NCI-H1105 treated with DMSO at 0.1 percent for 48 hours (cell line): ENCODE measurements at regions not wholly inside any gene's neighbourhood (a gene's known extent, or its start where the extent isn't known, plus 50 kb on each side); places are given as distances from the start of the nearest gene placed in this dataset.

Source experiments
- DNase-seq: peaks from one replicate; lab custom pipeline; 2025; lab: John Stamatoyannopoulos, UW

GRCh38 chr20:19953606-19954005 is 63.6 kb upstream of the NAA20 start:
- DNase-seq, result no peak

DNA sequence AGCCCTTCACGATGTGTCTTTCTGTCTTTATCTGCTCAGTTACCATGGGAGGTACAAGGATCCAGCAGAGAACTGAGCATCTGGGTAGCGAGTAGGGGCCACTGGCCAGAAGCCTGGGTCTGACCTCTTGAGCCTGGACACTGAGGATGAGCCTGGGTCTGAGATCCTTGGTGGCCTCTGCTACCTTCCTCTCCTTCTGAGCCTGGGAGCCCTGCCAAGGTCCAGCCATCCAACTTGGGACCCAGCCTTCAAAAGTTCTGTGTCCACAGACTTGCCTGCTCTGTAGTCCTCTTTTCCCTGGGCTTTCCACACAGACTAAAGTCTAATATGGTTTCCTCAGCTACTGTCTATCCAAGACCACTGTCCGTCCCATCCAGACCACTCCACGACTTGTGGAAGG is 60.2 kb upstream of the NAA20 start:
- no peak for DNase-seq

DNA sequence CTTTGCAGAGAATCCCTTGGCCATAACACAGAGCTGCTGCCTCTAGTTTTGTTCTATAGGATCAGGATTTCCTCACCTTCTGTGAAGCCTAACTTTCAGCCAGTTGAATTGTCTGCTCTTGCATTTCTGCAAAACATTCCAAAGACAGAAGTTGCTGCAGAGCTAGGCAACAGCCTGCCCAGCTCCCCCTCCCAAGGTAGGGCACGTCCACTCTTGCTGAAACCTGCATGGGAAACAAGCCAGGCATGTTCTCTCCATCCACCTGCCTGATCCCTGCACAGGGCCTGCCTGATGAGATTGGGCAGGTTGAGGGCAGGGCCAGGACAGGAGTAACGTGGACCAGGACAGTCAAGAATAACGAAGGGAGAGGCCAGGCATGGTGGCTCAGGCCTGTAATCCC is 58.9 kb upstream of the NAA20 start:
- DNase-seq, result no peak

GRCh38 chr20:19958928-19959327 is 58.2 kb upstream of the NAA20 start:
- DNase-seq, result no peak

DNA sequence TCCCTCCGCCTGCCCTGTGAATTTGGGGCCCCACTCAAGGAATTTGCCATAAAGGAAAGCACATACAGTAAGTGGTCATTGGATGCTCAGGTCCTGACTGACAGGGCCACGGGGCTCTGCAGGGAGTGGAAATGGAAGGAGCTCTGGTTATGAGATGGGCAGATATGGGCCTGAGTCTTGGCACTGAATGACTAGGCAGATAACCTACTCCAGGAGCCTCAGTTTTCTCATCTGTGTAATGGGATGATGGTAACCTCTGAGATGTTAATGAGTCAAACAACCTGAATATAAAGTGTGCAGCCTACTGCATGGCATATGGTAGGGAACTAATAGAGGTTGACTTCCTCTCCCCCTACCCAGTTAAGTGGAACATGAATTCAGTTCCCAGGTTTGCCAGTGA is 56.4 kb upstream of the NAA20 start:
- no peak for DNase-seq

- no peak for DNase-seq
Measured at GRCh38 chr20:19961293-19961692, 55.9 kb upstream of the NAA20 start.

DNA sequence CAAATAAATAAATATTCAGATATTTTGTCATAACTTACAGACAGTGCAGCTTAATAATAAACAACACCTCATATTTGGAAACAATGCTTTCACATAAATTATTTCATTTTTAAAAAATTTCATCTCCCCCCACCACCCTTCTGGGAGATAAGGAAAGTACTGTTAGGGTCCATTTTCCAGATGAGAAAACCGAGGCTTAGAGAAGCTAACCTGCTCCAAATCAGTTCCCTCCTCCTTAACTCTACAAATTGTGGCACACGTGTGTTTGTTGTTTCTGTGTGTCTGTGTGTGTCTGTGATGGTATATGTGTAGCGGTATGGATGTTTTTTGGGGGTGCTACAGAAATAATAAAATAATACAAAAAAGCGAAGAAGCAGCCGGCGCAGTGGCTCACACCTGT is 54.2 kb upstream of the NAA20 start:
- DNase-seq, result no peak

- no peak for DNase-seq
Measured at GRCh38 chr20:19964289-19965265, 52.6 kb upstream of the NAA20 start.

DNA sequence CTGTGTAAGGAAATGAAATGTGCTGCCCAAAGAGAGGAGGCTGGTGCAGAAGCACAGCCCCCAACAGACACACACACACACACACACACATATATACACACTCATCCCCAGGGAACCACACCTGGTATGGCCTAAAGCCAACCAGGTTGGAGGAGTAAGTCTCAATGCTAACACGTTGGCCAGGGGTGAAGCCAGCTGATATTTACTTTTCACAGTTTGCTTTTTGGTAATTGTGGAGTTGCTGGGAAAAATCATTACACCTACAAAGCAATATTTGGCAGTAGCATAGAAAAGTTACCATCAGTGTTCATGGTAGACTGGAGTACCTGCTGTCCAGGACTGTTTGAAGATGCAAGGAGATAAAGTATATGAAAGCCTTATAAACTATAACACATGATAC is 50.3 kb upstream of the NAA20 start:
- DNase-seq, result peak; percentile 57
